Astrocyte (in vitro differentiated cells and primary cell): ENCODE measurements at regions not wholly inside any gene's neighbourhood (a gene's known extent, or its start where the extent isn't known, plus 50 kb on each side); places are given as distances from the start of the nearest gene placed in this dataset.

ENCODE experiments used
- CTCF ChIP-seq: IDR thresholded peaks from 2 replicates; pipeline ENCODE4 v1.5.1; 2011; ENCODE audit warnings: low read depth, mild to moderate bottlenecking, inconsistent platforms, low read length, moderate library complexity; ENCODE audit not compliant: insufficient read depth
- EZH2 ChIP-seq: IDR thresholded peaks from 2 replicates; pipeline ENCODE4 v1.6.1; 2012; ENCODE audit warnings: mild to moderate bottlenecking, low read length, inconsistent platforms; ENCODE audit not compliant: insufficient read depth

GRCh38 chr2:4791488-4791887 is 900.7 kb upstream of the SOX11 start:
- TF ChIP-seq CTCF (no peak), EZH2 (no peak)
